Panc1 (cell line): ENCODE measurements at regions not wholly inside any gene's neighbourhood (a gene's known extent, or its start where the extent isn't known, plus 50 kb on each side); places are given as distances from the start of the nearest gene placed in this dataset.

Experiments
- ATAC-seq: fragments of 200-7000 bp; cut with Tn5 transposase; 2 replicates; pipeline ENCODE4 v1.9.1; 2020; ENCODE audit warnings: mild to moderate bottlenecking, moderate library complexity
- BruUV-seq: library from RNA; stranded (reverse); fragments of 400-500 nt; replicated peaks from 2 replicates; lab custom pipeline; 2021; lab: Mats Ljungman, UMichigan
- CTCF ChIA-PET: fragments of 300-600 bp; sonication (Branson Sonifier 250); formaldehyde crosslinking; loops from one replicate; lab custom pipeline; 2022; ENCODE audit warnings: antibody characterized with exemption; lab: Charles Lee
- POLR2A ChIA-PET: fragments of 300-600 bp; sonication (Branson Sonifier 250); formaldehyde crosslinking; loops from one replicate; lab custom pipeline; 2022; ENCODE audit warnings: antibody characterized with exemption; lab: Charles Lee
- DNase-seq: peaks from one replicate; pipeline ENCODE4 v3.0.0-alpha.2; 2010; ENCODE audit warnings: low read depth, low spot score
- H3K27ac ChIP-seq: 2 replicates; pipeline ENCODE4 v1.5.1; 2011; ENCODE audit warnings: mild to moderate bottlenecking, low read length, inconsistent platforms
- H3K27me3 ChIP-seq: fragments of 200-500 bp; sonication (Bioruptor generic); 2 replicates; pipeline ENCODE4 v1.6.0; 2014; ENCODE audit warnings: low read length, inconsistent platforms; ENCODE audit not compliant: control insufficient read depth, insufficient read depth
- H3K36me3 ChIP-seq: fragments of 200-500 bp; sonication (Bioruptor generic); 2 replicates; pipeline ENCODE4 v1.5.1; 2014; ENCODE audit warnings: inconsistent platforms, mild to moderate bottlenecking, low read length, moderate library complexity; ENCODE audit not compliant: control insufficient read depth, insufficient read depth
- H3K4me1 ChIP-seq: 2 replicates; pipeline ENCODE4 v1.5.1; 2011; ENCODE audit warnings: inconsistent platforms, mild to moderate bottlenecking, low read length, moderate library complexity; ENCODE audit not compliant: control insufficient read depth, insufficient read depth
- H3K4me3 ChIP-seq, 2 experiments: 2 replicates each; pipeline ENCODE4 v1.5.1; 2011 to 2012; ENCODE audit warnings: low read depth in 2 of 2, low read length in 2 of 2, mild to moderate bottlenecking in 2 of 2, inconsistent platforms in 1 of 2, moderate library complexity in 1 of 2
- H3K9me3 ChIP-seq: fragments of 200-500 bp; sonication (Bioruptor generic); 2 replicates; pipeline ENCODE4 v1.5.1; 2014; ENCODE audit warnings: low read depth, mild to moderate bottlenecking, inconsistent platforms, low read length, moderate library complexity; ENCODE audit not compliant: control insufficient read depth, insufficient read depth
- POLR2AphosphoS5 ChIP-seq: IDR thresholded peaks from 2 replicates; pipeline ENCODE4 v1.6.1; 2012; ENCODE audit warnings: mild to moderate bottlenecking, low read depth, low read length, moderate library complexity
- REST ChIP-seq, 2 experiments: IDR thresholded peaks; 2 replicates each; pipeline ENCODE4 v1.6.1; 2011 to 2012; ENCODE audit warnings: low read depth in 2 of 2, control low read depth in 1 of 2, low read length in 1 of 2, mild to moderate bottlenecking in 1 of 2, moderate library complexity in 1 of 2; ENCODE audit not compliant: insufficient read depth in 1 of 2
- SIN3A ChIP-seq: IDR thresholded peaks from 2 replicates; pipeline ENCODE4 v1.6.1; 2012; ENCODE audit warnings: low read depth, mild to moderate bottlenecking, low read length, moderate library complexity, borderline replicate concordance; ENCODE audit not compliant: insufficient read depth
- TCF7L2 ChIP-seq: IDR thresholded peaks from 2 replicates; pipeline ENCODE4 v1.6.1; 2011; ENCODE audit warnings: mild to moderate bottlenecking, low read depth, low read length, inconsistent platforms
- in situ Hi-C: cut with HindIII; loops from 2 replicates; pipeline ENCODE4 v1.10.0; 2016; ENCODE audit warnings: low sequenced_read_pairs, low pct_unique_long_range_greater_than_20kb
- intact Hi-C: fragments of 100-400 bp; cut with micrococcal nuclease; formaldehyde crosslinking; loops from one replicate; pipeline ENCODE4 v1.10.0; 2022; ENCODE audit not compliant: unreplicated experiment
- TF ChIP-seq, protein P1 (sequence below): fragments of 450-650 bp; IDR thresholded peaks from 2 replicates; pipeline ENCODE4 v1.5.1; 2017; ENCODE audit warnings: mild to moderate bottlenecking

DNA sequence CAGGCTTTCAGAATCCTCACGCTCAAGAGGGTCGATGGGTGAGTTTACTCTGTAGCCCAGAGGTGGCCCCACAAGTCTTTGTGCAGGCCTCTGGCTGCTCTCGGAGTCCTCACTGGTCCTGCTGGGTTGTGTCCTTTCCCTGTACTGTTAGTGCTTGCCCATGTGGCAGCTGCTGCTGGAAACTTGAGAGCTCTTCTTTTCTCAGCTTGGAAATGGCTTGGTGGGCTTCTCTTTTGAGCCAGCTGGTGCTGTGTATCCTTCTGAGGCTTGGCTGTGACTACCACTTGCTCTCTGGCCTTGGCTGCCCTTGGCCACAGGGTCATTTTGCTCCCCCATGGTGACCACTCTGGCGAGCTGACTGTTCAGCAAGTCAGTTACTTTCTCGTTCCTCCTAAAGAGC lies 82.2 kb upstream of the LMO4 start:
- Histone ChIP-seq H3K4me1 (no peaks in the 10 kb centered on the region), H3K36me3 (no peaks in the 10 kb centered on the region), H3K4me3 (no peak overlapping the region), H3K9me3 (no peaks in the 10 kb centered on the region), H3K27me3 (no peaks in the 10 kb centered on the region), H3K27ac (no peak overlapping the region)
- intact Hi-C loops, result no loop called here
- no TSS peak for BruUV-seq
- POLR2A ChIA-PET, result no interaction called here
- ATAC-seq (no peak), DNase-seq (no peak)
- in situ Hi-C loops, result no loop called here
- CTCF ChIA-PET, result no interaction called here
- TF ChIP-seq SIN3A (no peak), POLR2AphosphoS5 (no peak), TCF7L2 (no peak)
- TF ChIP-seq, protein P1, sequence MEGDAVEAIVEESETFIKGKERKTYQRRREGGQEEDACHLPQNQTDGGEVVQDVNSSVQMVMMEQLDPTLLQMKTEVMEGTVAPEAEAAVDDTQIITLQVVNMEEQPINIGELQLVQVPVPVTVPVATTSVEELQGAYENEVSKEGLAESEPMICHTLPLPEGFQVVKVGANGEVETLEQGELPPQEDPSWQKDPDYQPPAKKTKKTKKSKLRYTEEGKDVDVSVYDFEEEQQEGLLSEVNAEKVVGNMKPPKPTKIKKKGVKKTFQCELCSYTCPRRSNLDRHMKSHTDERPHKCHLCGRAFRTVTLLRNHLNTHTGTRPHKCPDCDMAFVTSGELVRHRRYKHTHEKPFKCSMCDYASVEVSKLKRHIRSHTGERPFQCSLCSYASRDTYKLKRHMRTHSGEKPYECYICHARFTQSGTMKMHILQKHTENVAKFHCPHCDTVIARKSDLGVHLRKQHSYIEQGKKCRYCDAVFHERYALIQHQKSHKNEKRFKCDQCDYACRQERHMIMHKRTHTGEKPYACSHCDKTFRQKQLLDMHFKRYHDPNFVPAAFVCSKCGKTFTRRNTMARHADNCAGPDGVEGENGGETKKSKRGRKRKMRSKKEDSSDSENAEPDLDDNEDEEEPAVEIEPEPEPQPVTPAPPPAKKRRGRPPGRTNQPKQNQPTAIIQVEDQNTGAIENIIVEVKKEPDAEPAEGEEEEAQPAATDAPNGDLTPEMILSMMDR, result no peak

DNA sequence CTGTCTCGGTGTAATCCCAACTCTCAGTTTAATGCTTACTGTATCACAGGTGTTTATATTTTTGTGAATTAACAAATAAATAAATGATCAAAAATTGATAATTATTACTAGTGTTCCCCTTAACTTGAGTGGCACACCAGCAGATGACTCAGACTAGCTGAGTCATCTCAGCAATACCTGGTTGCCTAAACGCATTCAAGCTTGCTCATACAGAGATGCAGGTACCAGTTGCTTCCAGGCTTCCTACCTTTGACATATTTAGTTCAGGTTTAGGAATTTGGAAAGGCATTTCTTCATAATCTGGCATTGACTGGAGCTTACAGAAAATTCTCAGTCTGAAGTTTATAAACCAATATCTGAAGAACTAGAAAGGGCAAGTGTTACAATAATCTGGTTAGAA lies 78.9 kb upstream of the LMO4 start:
- no TSS peak for BruUV-seq
- Histone ChIP-seq H3K27ac (no peak overlapping the region), H3K27me3 (no peaks in the 10 kb centered on the region), H3K9me3 (no peaks in the 10 kb centered on the region), H3K4me3 (no peak overlapping the region), H3K4me1 (no peaks in the 10 kb centered on the region), H3K36me3 (no peaks in the 10 kb centered on the region)
- no peak for DNase-seq
- ATAC-seq, result no peak
- ChIA-PET CTCF (interaction anchor here (0.7 kb wide), 1 partner anchor 14 kb away, joined by 3 read pairs; no protein-coding TSS in a partner anchor), POLR2A (no interaction called here)
- in situ Hi-C loops, result no loop called here
- intact Hi-C loops, result no loop called here
- TF ChIP-seq SIN3A (no peak), POLR2AphosphoS5 (no peak), REST (IDR thresholded peaks at IDR 0.05; ENCODE audit: insufficient read depth in 1 of 2, low read depth in 2 of 2, low read length in 1 of 2) (no peak), TCF7L2 (no peak)
- TF ChIP-seq, protein P1, result no peak
